ENCODE measurements at regions not wholly inside any gene's neighbourhood (a gene's known extent, or its start where the extent isn't known, plus 50 kb on each side); places are given as distances from the start of the nearest gene placed in this dataset.
"Not testable (repeated sequence)": the region's sequence is repeated elsewhere in the genome, so short reads cannot be mapped to it uniquely, and the experiment has no call there.

GRCh38 chrX:6990552-6991193 lies 156.8 kb upstream of the STS start:
- no peaks in the 10 kb centered on the region for H3K27me3 ChIP-seq (ENCODE audit: control insufficient read depth, insufficient read depth, low read length)
- no peak for TF ChIP-seq EZH2 (IDR thresholded peaks at IDR 0.05; ENCODE audit: low read length, missing control alignments)
- no peak for TF ChIP-seq CTCF (conservative IDR thresholded peaks at IDR 0.05 in 1 of 2, IDR thresholded peaks at IDR 0.05 in 1 of 2; ENCODE audit: low read depth in 1 of 2, low read length in 2 of 2)
- no peak overlapping the region for H3K4me3 ChIP-seq (replicated peaks in 1 of 4; ENCODE audit: control extremely low read depth in 1 of 4, insufficient read depth in 1 of 4, low read depth in 3 of 4, low read length in 4 of 4)

GRCh38 chrX:6989858-6990257 lies 157.7 kb upstream of the STS start:
- H2AFZ ChIP-seq (ENCODE audit: low read length) = no peak overlapping the region
- no peak overlapping the region for H3K4me2 ChIP-seq (ENCODE audit: extremely low read depth, insufficient read depth, low read length)
- peaks cover 2% of the 10 kb centered on the region for H4K20me1 ChIP-seq (ENCODE audit: control insufficient read depth, extremely low read depth, insufficient read depth, low read length)
- no peaks in the 10 kb centered on the region for H3K79me2 ChIP-seq (ENCODE audit: control insufficient read depth, insufficient read depth, low read length)
- no peaks in the 10 kb centered on the region for H3K9me3 ChIP-seq (ENCODE audit: control insufficient read depth, insufficient read depth, low read depth, low read length)
- H3K27ac ChIP-seq (ENCODE audit: insufficient read depth, low read length) = no peak overlapping the region
- no peak overlapping the region for H3K4me3 ChIP-seq (replicated peaks in 1 of 4; ENCODE audit: control extremely low read depth in 1 of 4, insufficient read depth in 1 of 4, low read depth in 3 of 4, low read length in 4 of 4)
- H3K36me3 ChIP-seq (ENCODE audit: control insufficient read depth, insufficient read depth, low read length) = no peaks in the 10 kb centered on the region
- H3K4me1 ChIP-seq (ENCODE audit: control insufficient read depth, extremely low read depth, insufficient read depth, low read length) = no peaks in the 10 kb centered on the region
- H3K9ac ChIP-seq (ENCODE audit: insufficient read depth, low read length) = no peak overlapping the region
- H3K27me3 ChIP-seq (ENCODE audit: control insufficient read depth, insufficient read depth, low read length) = no peaks in the 10 kb centered on the region
- DNase-seq (ENCODE audit: low read depth in 2 of 2) = no peak
- TF ChIP-seq EZH2 (IDR thresholded peaks at IDR 0.05; ENCODE audit: low read length, missing control alignments) (no peak), CTCF (conservative IDR thresholded peaks at IDR 0.05 in 1 of 2, IDR thresholded peaks at IDR 0.05 in 1 of 2; ENCODE audit: low read depth in 1 of 2, low read length in 2 of 2) (no peak)

More at GRCh38 chrX:6990552-6991193, 156.8 kb upstream of the STS start:
- Histone ChIP-seq H4K20me1 (ENCODE audit: control insufficient read depth, extremely low read depth, insufficient read depth, low read length) (peaks cover 2% of the 10 kb centered on the region), H3K4me1 (ENCODE audit: control insufficient read depth, extremely low read depth, insufficient read depth, low read length) (no peaks in the 10 kb centered on the region), H3K9ac (ENCODE audit: insufficient read depth, low read length) (no peak overlapping the region), H3K36me3 (ENCODE audit: control insufficient read depth, insufficient read depth, low read length) (no peaks in the 10 kb centered on the region), H3K9me3 (ENCODE audit: control insufficient read depth, insufficient read depth, low read depth, low read length) (no peaks in the 10 kb centered on the region), H3K4me2 (ENCODE audit: extremely low read depth, insufficient read depth, low read length) (no peak overlapping the region), H3K27ac (ENCODE audit: insufficient read depth, low read length) (no peak overlapping the region), H2AFZ (ENCODE audit: low read length) (no peak overlapping the region), H3K79me2 (ENCODE audit: control insufficient read depth, insufficient read depth, low read length) (no peaks in the 10 kb centered on the region)
- no peak for DNase-seq (ENCODE audit: low read depth in 2 of 2)

- not testable (repeated sequence) for H3K9me3 ChIP-seq (ENCODE audit: control insufficient read depth, insufficient read depth, low read depth, low read length); H2AFZ ChIP-seq (ENCODE audit: low read length); H3K27ac ChIP-seq (ENCODE audit: insufficient read depth, low read length); H3K27me3 ChIP-seq (ENCODE audit: control insufficient read depth, insufficient read depth, low read length); H3K9ac ChIP-seq (ENCODE audit: insufficient read depth, low read length); DNase-seq (ENCODE audit: low read depth in 2 of 2); H3K36me3 ChIP-seq (ENCODE audit: control insufficient read depth, insufficient read depth, low read length); H4K20me1 ChIP-seq (ENCODE audit: control insufficient read depth, extremely low read depth, insufficient read depth, low read length); H3K4me3 ChIP-seq (replicated peaks in 1 of 4; ENCODE audit: control extremely low read depth in 1 of 4, insufficient read depth in 1 of 4, low read depth in 3 of 4, low read length in 4 of 4); H3K4me1 ChIP-seq (ENCODE audit: control insufficient read depth, extremely low read depth, insufficient read depth, low read length); H3K79me2 ChIP-seq (ENCODE audit: control insufficient read depth, insufficient read depth, low read length); H3K4me2 ChIP-seq (ENCODE audit: extremely low read depth, insufficient read depth, low read length)
Measured at GRCh38 chrX:6988694-6989093, 158.8 kb upstream of the STS start.

All from fibroblast of lung (primary cell).